GM18505 (cell line): ENCODE measurements at regions not wholly inside any gene's neighbourhood (a gene's known extent, or its start where the extent isn't known, plus 50 kb on each side); places are given as distances from the start of the nearest gene placed in this dataset.
"Not testable (repeated sequence)": the region's sequence is repeated elsewhere in the genome, so short reads cannot be mapped to it uniquely, and the experiment has no call there.

ENCODE experiments used
- ATAC-seq: cut with Tn5 transposase; IDR thresholded peaks from one replicate; pipeline ENCODE4 v1.9.1; 2021; ENCODE audit not compliant: unreplicated experiment
- POLR2A ChIP-seq: IDR thresholded peaks from 4 replicates; pipeline ENCODE4 v1.6.1; 2011; ENCODE audit warnings: borderline replicate concordance; ENCODE audit not compliant: insufficient read depth, insufficient read length; ENCODE audit errors: extremely low read depth

GRCh38 chr4:91997045-91997444 is 306.7 kb upstream of the GRID2 start:
- no peak for TF ChIP-seq POLR2A
- no peak for ATAC-seq

GRCh38 chr4:92012899-92013867 is 290.6 kb upstream of the GRID2 start:
- no peak for TF ChIP-seq POLR2A
- no peak for ATAC-seq

DNA sequence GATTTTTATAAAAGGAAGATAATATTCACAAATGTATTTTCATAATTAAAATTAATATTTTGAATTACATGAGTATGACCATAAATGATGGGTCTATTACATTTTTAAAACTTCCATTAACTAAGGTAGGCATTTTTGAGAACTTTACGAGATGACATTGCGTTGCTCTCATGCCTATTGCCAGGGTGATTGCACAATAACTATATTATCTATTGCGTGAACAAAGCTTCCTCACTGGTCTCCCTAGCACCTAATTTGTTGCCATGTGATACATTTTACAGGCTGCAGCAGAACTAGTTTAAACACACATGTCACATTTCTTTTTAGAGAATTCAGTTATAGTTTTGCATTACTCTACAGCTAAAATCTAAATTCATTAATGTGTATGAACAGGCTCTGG is 289.7 kb upstream of the GRID2 start:
- ATAC-seq: no peak
- TF ChIP-seq POLR2A: no peak

DNA sequence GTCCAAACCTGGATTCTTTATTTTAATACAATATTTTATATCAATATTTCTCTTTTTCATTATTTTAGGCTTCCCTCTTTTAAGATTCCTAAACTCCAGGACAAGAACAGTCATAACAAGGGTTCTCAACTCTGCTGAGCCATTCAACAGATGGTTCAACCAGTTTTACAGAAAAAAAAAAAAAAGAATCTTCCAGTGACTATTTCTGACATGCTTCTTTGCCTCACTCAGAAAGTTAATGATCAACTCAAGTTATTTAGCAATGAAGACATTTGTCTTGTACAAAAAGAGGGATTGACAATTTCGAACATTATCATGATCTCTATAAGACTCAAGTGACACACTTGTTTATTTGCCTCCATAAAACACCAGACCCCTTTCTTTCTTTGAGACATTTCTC is 282.6 kb upstream of the GRID2 start:
- TF ChIP-seq POLR2A: no peak
- no peak for ATAC-seq

- no peak for TF ChIP-seq POLR2A
- no peak for ATAC-seq
Observed at GRCh38 chr4:92021788-92022187, 282.0 kb upstream of the GRID2 start.

GRCh38 chr4:92028830-92029229 is 274.9 kb upstream of the GRID2 start:
- not testable (repeated sequence) for ATAC-seq

DNA sequence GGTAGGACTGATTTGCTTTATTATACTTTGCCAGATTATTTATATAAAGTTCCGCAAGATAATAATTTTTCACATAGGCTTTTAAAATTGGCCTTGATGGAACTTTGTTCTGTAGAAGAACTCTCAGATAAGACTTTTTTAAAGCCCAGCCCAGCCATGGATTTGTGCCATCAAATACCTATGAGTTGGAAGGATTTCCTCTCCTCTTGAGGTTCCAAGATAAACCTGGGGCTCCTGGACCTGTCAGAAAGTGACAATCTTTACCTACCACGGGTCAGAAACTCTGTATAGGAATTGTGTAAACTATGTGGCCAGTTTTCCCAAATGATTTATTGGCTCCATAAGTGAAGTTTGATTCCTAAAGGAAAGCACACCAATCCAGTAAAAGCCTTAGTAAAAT is 271.9 kb upstream of the GRID2 start:
- TF ChIP-seq POLR2A: no peak
- ATAC-seq: no peak

DNA sequence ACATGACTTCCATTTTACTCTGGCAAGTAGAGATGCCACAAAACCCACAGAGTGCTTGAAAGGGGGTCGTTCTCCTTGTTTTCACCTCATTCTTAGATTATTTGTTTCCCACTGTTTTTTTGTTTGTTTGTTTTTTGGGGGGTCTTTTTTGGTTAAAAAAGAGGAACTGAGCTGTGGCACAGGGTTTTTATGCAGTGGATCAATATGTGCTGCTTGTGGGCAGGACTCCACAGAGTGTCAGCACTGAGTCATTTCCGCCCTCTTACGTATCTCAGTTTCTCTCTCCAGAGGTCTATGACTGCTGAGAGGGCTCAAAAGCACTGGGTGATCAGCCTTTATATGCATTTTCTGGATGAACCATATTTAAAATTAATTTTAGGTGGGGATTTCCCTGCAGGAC is 268.1 kb upstream of the GRID2 start:
- ATAC-seq: no peak
- no peak for TF ChIP-seq POLR2A

DNA sequence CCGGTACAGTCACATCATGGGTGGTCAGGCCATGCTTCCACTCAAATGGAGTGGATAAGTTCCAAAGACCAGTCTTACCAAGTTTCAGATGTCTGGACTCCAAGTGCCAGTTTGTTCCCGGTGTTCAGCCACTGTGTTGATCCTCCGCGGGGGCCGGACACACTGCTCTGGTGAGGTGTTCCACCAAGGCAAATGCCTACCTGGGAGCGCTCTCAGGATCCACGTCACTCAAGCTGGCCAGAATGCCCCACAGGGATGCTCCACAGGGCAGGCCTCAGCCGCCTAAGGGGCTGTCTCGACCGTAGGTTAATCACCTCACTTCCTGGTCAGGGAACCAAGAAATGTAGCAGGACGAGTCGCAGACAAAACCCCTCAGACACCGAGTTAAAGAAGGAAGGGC is 258.0 kb upstream of the GRID2 start:
- no peak for TF ChIP-seq POLR2A
- ATAC-seq: no peak

DNA sequence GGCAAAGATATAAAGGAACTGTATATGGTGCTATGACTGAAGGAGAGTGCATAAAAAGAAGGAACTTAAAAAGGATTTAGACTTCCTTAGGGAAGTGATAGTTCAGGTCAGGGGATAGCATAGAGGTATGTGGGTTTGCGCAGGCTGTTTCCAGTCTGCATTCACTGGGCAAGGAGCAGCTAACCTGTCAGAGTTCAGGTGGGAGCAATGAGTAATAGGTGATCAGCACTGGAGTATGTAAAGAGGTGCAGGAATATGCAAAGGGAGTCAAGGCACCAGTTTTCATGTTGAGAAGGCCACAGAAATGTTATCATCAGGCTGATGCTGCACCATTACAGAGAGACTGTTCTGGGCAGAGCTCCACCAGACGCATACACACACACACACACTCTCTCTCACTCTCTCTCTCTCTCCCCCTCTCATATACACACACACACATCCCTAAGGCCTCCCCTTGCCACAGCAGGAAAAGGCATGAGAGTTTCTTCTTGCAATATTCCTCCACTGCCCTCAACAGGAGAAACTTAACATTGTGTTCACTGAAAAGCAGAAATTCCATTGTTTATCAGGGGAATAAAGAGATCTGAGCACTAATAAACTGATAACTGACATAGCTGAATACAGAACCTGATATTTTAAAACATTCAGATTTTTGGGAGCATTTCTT is 256.4 kb upstream of the GRID2 start:
- no peak for ATAC-seq
- no peak for TF ChIP-seq POLR2A

DNA sequence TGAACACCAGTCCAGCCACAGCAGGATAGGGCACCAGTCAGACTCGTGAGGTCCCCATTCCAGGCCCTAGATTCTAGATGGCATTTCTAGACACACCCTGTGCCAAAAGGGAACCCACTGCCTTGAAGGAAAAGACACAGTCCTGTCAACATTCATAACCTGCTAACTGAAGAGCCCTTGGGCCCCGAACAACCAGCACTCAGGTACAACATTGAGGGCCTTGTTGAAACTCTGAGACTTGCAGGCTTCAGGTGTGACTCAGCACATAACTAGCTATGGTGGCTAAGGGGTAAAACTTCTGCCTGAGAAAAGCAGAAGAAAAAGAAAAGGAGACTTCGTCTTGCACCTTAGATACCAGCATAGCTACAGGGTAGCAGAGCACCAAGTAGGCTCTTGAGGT is 252.9 kb upstream of the GRID2 start:
- TF ChIP-seq POLR2A: no peak

GRCh38 chr4:92059615-92060014 is 244.2 kb upstream of the GRID2 start:
- TF ChIP-seq POLR2A: no peak
- ATAC-seq: no peak

More for the DNA sequence above, 252.9 kb upstream of the GRID2 start:
- ATAC-seq: no peak

DNA sequence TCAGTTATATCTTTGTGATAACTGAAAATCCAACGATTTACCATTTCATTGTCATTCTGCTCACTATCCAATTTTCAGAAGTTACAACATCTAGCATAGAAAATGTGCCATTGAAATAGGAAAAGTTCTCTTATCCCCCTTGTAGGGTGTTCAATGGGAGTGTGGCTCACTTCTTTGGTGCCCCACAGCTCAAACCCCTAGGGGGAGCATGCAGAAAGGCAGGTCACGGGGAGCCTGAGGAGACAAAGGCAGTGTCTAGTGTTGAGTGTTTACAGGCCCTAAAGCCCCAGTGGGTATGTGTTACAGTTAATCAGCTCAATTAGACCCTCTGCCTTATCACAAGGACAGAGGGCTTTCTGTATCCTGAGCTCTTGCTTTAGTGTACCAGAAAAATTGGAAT is 243.4 kb upstream of the GRID2 start:
- TF ChIP-seq POLR2A: no peak
- ATAC-seq: no peak

DNA sequence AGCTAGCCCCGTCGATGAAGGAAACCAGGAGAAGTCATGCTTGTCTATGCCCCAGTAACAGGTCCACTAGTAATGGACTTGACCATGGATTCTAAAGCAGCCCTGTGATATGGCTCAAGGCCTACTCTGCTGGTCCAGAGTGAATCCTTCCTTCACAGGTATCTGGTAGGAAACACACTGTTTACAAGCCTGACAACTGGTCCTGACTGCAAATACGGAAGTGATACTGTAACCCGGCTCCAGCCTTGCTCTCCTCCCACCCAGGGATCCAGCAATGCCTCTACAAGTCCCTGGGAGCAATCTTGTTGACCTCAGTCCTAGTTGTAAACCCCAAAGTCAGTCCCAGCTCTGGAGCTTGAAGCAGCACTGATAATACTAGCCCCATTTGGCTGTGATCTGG is 239.2 kb upstream of the GRID2 start:
- TF ChIP-seq POLR2A: no peak
- ATAC-seq: no peak
